ENCODE measurements at regions not wholly inside any gene's neighbourhood (a gene's known extent, or its start where the extent isn't known, plus 50 kb on each side); places are given as distances from the start of the nearest gene placed in this dataset.

DNA sequence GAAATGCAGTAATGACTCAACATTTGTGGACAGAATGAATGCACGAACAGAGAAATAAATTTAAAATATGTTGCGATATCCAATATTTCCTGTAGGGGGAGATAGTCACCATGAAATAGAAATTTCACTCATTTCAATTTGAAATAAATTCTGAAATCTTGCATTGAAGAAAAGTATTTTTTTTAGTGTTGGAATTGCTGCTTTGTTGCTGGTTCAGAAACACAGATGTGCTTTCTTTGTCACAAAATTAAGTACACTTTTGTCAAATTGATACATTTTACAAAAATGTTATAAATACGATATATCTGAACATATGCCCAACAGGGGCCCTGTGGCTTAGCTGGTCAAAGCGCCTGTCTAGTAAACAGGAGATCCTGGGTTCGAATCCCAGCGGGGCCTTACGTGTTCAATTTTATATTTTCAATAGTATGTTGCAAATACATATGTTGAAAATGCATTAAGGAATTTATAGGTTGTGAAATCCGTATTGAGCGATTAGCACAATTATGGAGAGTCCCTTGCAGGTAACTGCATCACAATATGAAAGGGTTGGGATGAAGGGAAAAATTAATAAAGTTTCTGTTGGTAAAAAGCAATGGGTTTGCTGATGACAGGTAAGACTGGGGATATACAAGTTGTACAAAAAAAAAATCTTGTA, 85.4 kb upstream of the PRSS16 start:
- no peaks in the 10 kb centered on the region for H3K36me3 Mint-ChIP-seq (ENCODE audit: low read depth)
- peaks cover 19% of the 10 kb centered on the region for H3K27me3 Mint-ChIP-seq (ENCODE audit: insufficient read depth, low read depth, poor library complexity)
- peaks cover 3% of the 10 kb centered on the region; the same call in 1 of the 3 replicates for H3K9me3 Mint-ChIP-seq
- Histone ChIP-seq H3K9me2 (ENCODE audit: insufficient read depth) (no peaks in the 10 kb centered on the region), H3K4me3 (0 out of 2 replicates have a peak overlapping the region, but pooled peaks have one; percentile 28), H3K4me2 (peak overlapping the region; percentile 42), H3K27ac (ENCODE audit: low read depth) (no peak overlapping the region), H2AFZ (no peak overlapping the region), H3K4me1 (ENCODE audit: insufficient read depth) (peaks cover 12% of the 10 kb centered on the region), H3F3A (replicated peaks; ENCODE audit: low read depth) (no peaks in the 10 kb centered on the region; the same call in 1 of the 2 replicates), H3K79me2 (replicated peaks; ENCODE audit: insufficient read depth) (no peaks in the 10 kb centered on the region), H3K36me3 (ENCODE audit: insufficient read depth) (no peaks in the 10 kb centered on the region), H4K20me1 (replicated peaks; ENCODE audit: insufficient read depth) (no peaks in the 10 kb centered on the region), H3K27me3 (ENCODE audit: insufficient read depth) (no peaks in the 10 kb centered on the region)
- DNase-seq (ENCODE audit: low spot score) = peak; percentile 57
- H3K27ac Mint-ChIP-seq = peak overlapping the region; percentile 90
- peaks cover 17% of the 10 kb centered on the region for H3K4me1 Mint-ChIP-seq
- TF ChIP-seq, protein P1, sequence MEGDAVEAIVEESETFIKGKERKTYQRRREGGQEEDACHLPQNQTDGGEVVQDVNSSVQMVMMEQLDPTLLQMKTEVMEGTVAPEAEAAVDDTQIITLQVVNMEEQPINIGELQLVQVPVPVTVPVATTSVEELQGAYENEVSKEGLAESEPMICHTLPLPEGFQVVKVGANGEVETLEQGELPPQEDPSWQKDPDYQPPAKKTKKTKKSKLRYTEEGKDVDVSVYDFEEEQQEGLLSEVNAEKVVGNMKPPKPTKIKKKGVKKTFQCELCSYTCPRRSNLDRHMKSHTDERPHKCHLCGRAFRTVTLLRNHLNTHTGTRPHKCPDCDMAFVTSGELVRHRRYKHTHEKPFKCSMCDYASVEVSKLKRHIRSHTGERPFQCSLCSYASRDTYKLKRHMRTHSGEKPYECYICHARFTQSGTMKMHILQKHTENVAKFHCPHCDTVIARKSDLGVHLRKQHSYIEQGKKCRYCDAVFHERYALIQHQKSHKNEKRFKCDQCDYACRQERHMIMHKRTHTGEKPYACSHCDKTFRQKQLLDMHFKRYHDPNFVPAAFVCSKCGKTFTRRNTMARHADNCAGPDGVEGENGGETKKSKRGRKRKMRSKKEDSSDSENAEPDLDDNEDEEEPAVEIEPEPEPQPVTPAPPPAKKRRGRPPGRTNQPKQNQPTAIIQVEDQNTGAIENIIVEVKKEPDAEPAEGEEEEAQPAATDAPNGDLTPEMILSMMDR (conservative IDR thresholded peaks at IDR 0.05; ENCODE audit: low read depth in 2 of 2) = peak in 1 of 2 experiments; percentile 96; a peak in 3 of 4 replicates
- TF ChIP-seq, protein P2, sequence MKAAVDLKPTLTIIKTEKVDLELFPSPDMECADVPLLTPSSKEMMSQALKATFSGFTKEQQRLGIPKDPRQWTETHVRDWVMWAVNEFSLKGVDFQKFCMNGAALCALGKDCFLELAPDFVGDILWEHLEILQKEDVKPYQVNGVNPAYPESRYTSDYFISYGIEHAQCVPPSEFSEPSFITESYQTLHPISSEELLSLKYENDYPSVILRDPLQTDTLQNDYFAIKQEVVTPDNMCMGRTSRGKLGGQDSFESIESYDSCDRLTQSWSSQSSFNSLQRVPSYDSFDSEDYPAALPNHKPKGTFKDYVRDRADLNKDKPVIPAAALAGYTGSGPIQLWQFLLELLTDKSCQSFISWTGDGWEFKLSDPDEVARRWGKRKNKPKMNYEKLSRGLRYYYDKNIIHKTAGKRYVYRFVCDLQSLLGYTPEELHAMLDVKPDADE (IDR thresholded peaks at IDR 0.05) = no peak
- H3K4me3 Mint-ChIP-seq = peak overlapping the region; percentile 64
- peak; percentile 12; the same call in 2 of the 3 replicates for ATAC-seq

DNA sequence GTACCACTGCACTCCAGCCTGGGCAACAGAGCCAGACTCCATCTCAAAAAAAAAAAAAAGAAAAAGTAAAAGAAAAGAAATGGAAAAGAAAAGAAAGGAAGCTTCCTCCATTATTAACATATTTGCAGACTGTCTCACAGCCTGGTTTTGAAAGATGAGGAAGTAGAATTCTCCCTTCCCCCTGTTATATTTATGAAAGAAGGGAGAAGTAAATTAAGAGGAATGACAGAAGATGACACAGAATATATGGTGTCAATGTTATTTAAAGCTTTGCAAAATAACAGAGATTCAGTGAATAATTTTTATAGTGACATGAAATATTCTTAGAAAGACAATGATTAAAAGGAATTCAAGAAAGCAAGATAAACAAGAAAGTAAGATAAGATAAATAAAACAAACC, 83.7 kb upstream of the PRSS16 start:
- Histone ChIP-seq H3K4me1 (ENCODE audit: insufficient read depth) (peaks cover 16% of the 10 kb centered on the region), H3K9me2 (ENCODE audit: insufficient read depth) (no peaks in the 10 kb centered on the region), H3K4me2 (no peak overlapping the region), H3K4me3 (no peak overlapping the region), H4K20me1 (replicated peaks; ENCODE audit: insufficient read depth) (no peaks in the 10 kb centered on the region), H2AFZ (no peak overlapping the region), H3F3A (replicated peaks; ENCODE audit: low read depth) (no peaks in the 10 kb centered on the region), H3K27me3 (ENCODE audit: insufficient read depth) (no peaks in the 10 kb centered on the region), H3K79me2 (replicated peaks; ENCODE audit: insufficient read depth) (no peaks in the 10 kb centered on the region), H3K36me3 (ENCODE audit: insufficient read depth) (no peaks in the 10 kb centered on the region), H3K27ac (ENCODE audit: low read depth) (no peak overlapping the region)
- Mint-ChIP-seq H3K4me1 (peaks cover 21% of the 10 kb centered on the region), H3K27me3 (ENCODE audit: insufficient read depth, low read depth, poor library complexity) (peaks cover 12% of the 10 kb centered on the region), H3K4me3 (no peak overlapping the region), H3K9me3 (no peaks in the 10 kb centered on the region), H3K27ac (no peak overlapping the region), H3K36me3 (ENCODE audit: low read depth) (no peaks in the 10 kb centered on the region)
- no peak for DNase-seq (ENCODE audit: low spot score)
- ATAC-seq = no peak
- TF ChIP-seq STAT1 (IDR thresholded peaks at IDR 0.05; ENCODE audit: unreplicated experiment) = no peak
- TF ChIP-seq, protein P1 (conservative IDR thresholded peaks at IDR 0.05; ENCODE audit: low read depth in 2 of 2) = no peak
- TF ChIP-seq, protein P2 (IDR thresholded peaks at IDR 0.05) = no peak
- no peak for TF ChIP-seq EZH2 (IDR thresholded peaks at IDR 0.05; ENCODE audit: low read depth, unreplicated experiment)
- TF ChIP-seq JUNB (IDR thresholded peaks at IDR 0.05; ENCODE audit: unreplicated experiment) = no peak
- no peak for TF ChIP-seq CREB1 (CRISPR knock-in tag; IDR thresholded peaks at IDR 0.05; ENCODE audit: low read depth)
- TF ChIP-seq ZNF331 (CRISPR knock-in tag; IDR thresholded peaks at IDR 0.05; ENCODE audit: low read depth) = no peak
- TF ChIP-seq EZH2phosphoT487 (IDR thresholded peaks at IDR 0.05; ENCODE audit: unreplicated experiment) = no peak
- TF ChIP-seq, protein P3, sequence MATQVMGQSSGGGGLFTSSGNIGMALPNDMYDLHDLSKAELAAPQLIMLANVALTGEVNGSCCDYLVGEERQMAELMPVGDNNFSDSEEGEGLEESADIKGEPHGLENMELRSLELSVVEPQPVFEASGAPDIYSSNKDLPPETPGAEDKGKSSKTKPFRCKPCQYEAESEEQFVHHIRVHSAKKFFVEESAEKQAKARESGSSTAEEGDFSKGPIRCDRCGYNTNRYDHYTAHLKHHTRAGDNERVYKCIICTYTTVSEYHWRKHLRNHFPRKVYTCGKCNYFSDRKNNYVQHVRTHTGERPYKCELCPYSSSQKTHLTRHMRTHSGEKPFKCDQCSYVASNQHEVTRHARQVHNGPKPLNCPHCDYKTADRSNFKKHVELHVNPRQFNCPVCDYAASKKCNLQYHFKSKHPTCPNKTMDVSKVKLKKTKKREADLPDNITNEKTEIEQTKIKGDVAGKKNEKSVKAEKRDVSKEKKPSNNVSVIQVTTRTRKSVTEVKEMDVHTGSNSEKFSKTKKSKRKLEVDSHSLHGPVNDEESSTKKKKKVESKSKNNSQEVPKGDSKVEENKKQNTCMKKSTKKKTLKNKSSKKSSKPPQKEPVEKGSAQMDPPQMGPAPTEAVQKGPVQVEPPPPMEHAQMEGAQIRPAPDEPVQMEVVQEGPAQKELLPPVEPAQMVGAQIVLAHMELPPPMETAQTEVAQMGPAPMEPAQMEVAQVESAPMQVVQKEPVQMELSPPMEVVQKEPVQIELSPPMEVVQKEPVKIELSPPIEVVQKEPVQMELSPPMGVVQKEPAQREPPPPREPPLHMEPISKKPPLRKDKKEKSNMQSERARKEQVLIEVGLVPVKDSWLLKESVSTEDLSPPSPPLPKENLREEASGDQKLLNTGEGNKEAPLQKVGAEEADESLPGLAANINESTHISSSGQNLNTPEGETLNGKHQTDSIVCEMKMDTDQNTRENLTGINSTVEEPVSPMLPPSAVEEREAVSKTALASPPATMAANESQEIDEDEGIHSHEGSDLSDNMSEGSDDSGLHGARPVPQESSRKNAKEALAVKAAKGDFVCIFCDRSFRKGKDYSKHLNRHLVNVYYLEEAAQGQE (IDR thresholded peaks at IDR 0.05; ENCODE audit: unreplicated experiment) = no peak
- no peak for TF ChIP-seq POLR2AphosphoS5 (IDR thresholded peaks at IDR 0.05; ENCODE audit: low read depth)
- TF ChIP-seq NANOG (IDR thresholded peaks at IDR 0.05; ENCODE audit: borderline replicate concordance) = no peak
- no peak for TF ChIP-seq ZNF114 (CRISPR knock-in tag; IDR thresholded peaks at IDR 0.05)
